Panc1 (cell line): ENCODE measurements at regions not wholly inside any gene's neighbourhood (a gene's known extent, or its start where the extent isn't known, plus 50 kb on each side); places are given as distances from the start of the nearest gene placed in this dataset.

Source experiments
- CTCF ChIP-seq: fragments of 450-650 bp; IDR thresholded peaks from 2 replicates; pipeline ENCODE4 v1.5.1; 2017; ENCODE audit warnings: mild to moderate bottlenecking
- POLR2AphosphoS5 ChIP-seq: IDR thresholded peaks from 2 replicates; pipeline ENCODE4 v1.6.1; 2012; ENCODE audit warnings: mild to moderate bottlenecking, low read depth, low read length, moderate library complexity
- REST ChIP-seq, 2 experiments: IDR thresholded peaks; 2 replicates each; pipeline ENCODE4 v1.6.1; 2011 to 2012; ENCODE audit warnings: low read depth in 2 of 2, control low read depth in 1 of 2, low read length in 1 of 2, mild to moderate bottlenecking in 1 of 2, moderate library complexity in 1 of 2; ENCODE audit not compliant: insufficient read depth in 1 of 2
- SIN3A ChIP-seq: IDR thresholded peaks from 2 replicates; pipeline ENCODE4 v1.6.1; 2012; ENCODE audit warnings: low read depth, mild to moderate bottlenecking, low read length, moderate library complexity, borderline replicate concordance; ENCODE audit not compliant: insufficient read depth
- TCF7L2 ChIP-seq: IDR thresholded peaks from 2 replicates; pipeline ENCODE4 v1.6.1; 2011; ENCODE audit warnings: mild to moderate bottlenecking, low read depth, low read length, inconsistent platforms

GRCh38 chr7:25726170-25726780, 425.7 kb upstream of the NFE2L3 start:
- TF ChIP-seq CTCF, result no peak
- TF ChIP-seq POLR2AphosphoS5, result no peak
- TF ChIP-seq REST (IDR thresholded peaks at IDR 0.05; ENCODE audit: insufficient read depth in 1 of 2, low read depth in 2 of 2, low read length in 1 of 2), result no peak
- no peak for TF ChIP-seq TCF7L2
- TF ChIP-seq SIN3A, result no peak
